GM23338 (cell line): ENCODE measurements at regions not wholly inside any gene's neighbourhood (a gene's known extent, or its start where the extent isn't known, plus 50 kb on each side); places are given as distances from the start of the nearest gene placed in this dataset.

Source experiments
- ATAC-seq: fragments of 200-7000 bp; cut with Tn5 transposase; 3 replicates; pipeline ENCODE4 v1.9.1; 2020
- DNase-seq: peaks from one replicate; pipeline ENCODE4 v3.0.0-alpha.2; 2015; ENCODE audit warnings: low spot score
- H2AFZ ChIP-seq: fragments of 200-600 bp; sonication (generic); 2 replicates; pipeline ENCODE4 v1.8.0; 2016; ENCODE audit warnings: antibody characterized with exemption, mild to moderate bottlenecking, moderate library complexity
- H3F3A ChIP-seq: fragments of 200-600 bp; sonication (generic); replicated peaks from 2 replicates; pipeline ENCODE4 v1.8.0; 2017; ENCODE audit warnings: antibody characterized with exemption, mixed run types, low read depth
- H3K27ac ChIP-seq: fragments of 200-600 bp; sonication (generic); 2 replicates; pipeline ENCODE4 v1.6.1; 2016; ENCODE audit warnings: low read depth
- H3K27me3 ChIP-seq: fragments of 200-600 bp; sonication (generic); 2 replicates; pipeline ENCODE4 v1.8.0; 2016; ENCODE audit warnings: mild to moderate bottlenecking, mixed run types, moderate library complexity; ENCODE audit not compliant: insufficient read depth
- H3K36me3 ChIP-seq: fragments of 200-600 bp; sonication (generic); 2 replicates; pipeline ENCODE4 v1.8.0; 2016; ENCODE audit warnings: mild to moderate bottlenecking; ENCODE audit not compliant: insufficient read depth
- H3K4me1 ChIP-seq: fragments of 200-600 bp; sonication (generic); 2 replicates; pipeline ENCODE4 v1.8.0; 2016; ENCODE audit warnings: mild to moderate bottlenecking, moderate library complexity; ENCODE audit not compliant: insufficient read depth
- H3K4me2 ChIP-seq: fragments of 200-600 bp; sonication (generic); 2 replicates; pipeline ENCODE4 v1.7.1; 2017; ENCODE audit warnings: mixed run types
- H3K4me3 ChIP-seq: fragments of 200-600 bp; sonication (generic); 2 replicates; pipeline ENCODE4 v1.6.1; 2016; ENCODE audit warnings: mixed run types
- H3K79me2 ChIP-seq: fragments of 200-600 bp; sonication (generic); replicated peaks from 2 replicates; pipeline ENCODE4 v1.8.0; 2017; ENCODE audit warnings: mild to moderate bottlenecking; ENCODE audit not compliant: insufficient read depth
- H3K9me2 ChIP-seq: fragments of 200-600 bp; sonication (generic); 2 replicates; pipeline ENCODE4 v1.8.0; 2017; ENCODE audit not compliant: insufficient read depth
- H4K20me1 ChIP-seq: fragments of 200-600 bp; sonication (generic); replicated peaks from 2 replicates; pipeline ENCODE4 v1.8.0; 2017; ENCODE audit warnings: mild to moderate bottlenecking; ENCODE audit not compliant: insufficient read depth
- H3K27ac Mint-ChIP-seq: 2 replicates; pipeline ENCODE4 v1.8.0; 2020; ENCODE audit warnings: inconsistent platforms, mild to moderate bottlenecking, moderate library complexity, mixed read lengths
- H3K27me3 Mint-ChIP-seq: 3 replicates; pipeline ENCODE4 v1.8.0; 2022; ENCODE audit warnings: low read depth, mild to moderate bottlenecking, moderate library complexity, mixed read lengths, inconsistent platforms; ENCODE audit not compliant: insufficient read depth, poor library complexity
- H3K36me3 Mint-ChIP-seq: 3 replicates; pipeline ENCODE4 v1.8.0; 2021; ENCODE audit warnings: low read depth, mild to moderate bottlenecking, inconsistent platforms, moderate library complexity, mixed read lengths
- H3K4me1 Mint-ChIP-seq: 3 replicates; pipeline ENCODE4 v1.8.0; 2020; ENCODE audit warnings: mild to moderate bottlenecking, inconsistent platforms, mixed read lengths
- H3K4me3 Mint-ChIP-seq: 3 replicates; pipeline ENCODE4 v1.8.0; 2021; ENCODE audit warnings: moderate library complexity, mild to moderate bottlenecking, inconsistent platforms, mixed read lengths
- H3K9me3 Mint-ChIP-seq: 3 replicates; pipeline ENCODE4 v1.8.0; 2020; ENCODE audit warnings: moderate library complexity, mild to moderate bottlenecking, inconsistent platforms, mixed read lengths
- CTCF ChIP-seq, 2 experiments: fragments of 200-600 bp in 1 of 2; sonication (generic) in 1 of 2; conservative IDR thresholded peaks; 2 replicates each; pipeline versions ENCODE4 v1.5.1 to v1.6.1; 2016 to 2017; ENCODE audit warnings: antibody characterized with exemption in 2 of 2, low read depth in 2 of 2, mild to moderate bottlenecking in 2 of 2, moderate library complexity in 1 of 2
- EZH2 ChIP-seq: fragments of 200-600 bp; sonication (generic); IDR thresholded peaks from one replicate; pipeline ENCODE4 v1.8.0; 2017; ENCODE audit warnings: antibody characterized with exemption, mild to moderate bottlenecking, low read depth; ENCODE audit not compliant: unreplicated experiment
- EZH2phosphoT487 ChIP-seq: fragments of 200-600 bp; sonication (generic); IDR thresholded peaks from one replicate; pipeline ENCODE4 v1.8.1; 2018; ENCODE audit warnings: antibody characterized with exemption; ENCODE audit not compliant: unreplicated experiment
- JUNB ChIP-seq: IDR thresholded peaks from one replicate; pipeline ENCODE4 v1.6.1; 2016; ENCODE audit warnings: antibody characterized with exemption; ENCODE audit not compliant: unreplicated experiment
- NANOG ChIP-seq: IDR thresholded peaks from 2 replicates; pipeline ENCODE4 v1.6.1; 2016; ENCODE audit warnings: antibody characterized with exemption, borderline replicate concordance
- STAT1 ChIP-seq: IDR thresholded peaks from one replicate; pipeline ENCODE4 v1.6.1; 2016; ENCODE audit warnings: antibody characterized with exemption; ENCODE audit not compliant: unreplicated experiment
- ZNF114 ChIP-seq: fragments of 250-450 bp; sonication (Bioruptor Pico); IDR thresholded peaks from 2 replicates; pipeline ENCODE4 v1.5.0; 2020; ENCODE audit warnings: mild to moderate bottlenecking, moderate library complexity
- ZNF331 ChIP-seq: fragments of 250-450 bp; sonication (Bioruptor Pico); IDR thresholded peaks from 2 replicates; pipeline ENCODE4 v1.5.0; 2020; ENCODE audit warnings: low read depth, mild to moderate bottlenecking, moderate library complexity
- ZNF462 ChIP-seq: fragments of 250-450 bp; sonication (Bioruptor Pico); IDR thresholded peaks from 2 replicates; pipeline ENCODE4 v1.5.0; 2020; ENCODE audit warnings: mild to moderate bottlenecking, moderate library complexity

GRCh38 chr4:186787536-186787935 is 63.9 kb upstream of the FAT1 start:
- H3K27me3 Mint-ChIP-seq, result no peaks in the 10 kb centered on the region
- no peak for DNase-seq
- H3K4me3 Mint-ChIP-seq, result no peak overlapping the region
- Histone ChIP-seq H3K4me3 (no peak overlapping the region), H3K4me1 (no peaks in the 10 kb centered on the region), H3K9me2 (0 out of 2 replicates have a peak, but pooled peaks cover 4% of the 10 kb centered on the region), H4K20me1 (no peaks in the 10 kb centered on the region), H2AFZ (no peak overlapping the region), H3K4me2 (no peak overlapping the region), H3K79me2 (no peaks in the 10 kb centered on the region), H3K36me3 (no peaks in the 10 kb centered on the region), H3K27ac (no peak overlapping the region), H3K27me3 (no peaks in the 10 kb centered on the region), H3F3A (no peaks in the 10 kb centered on the region)
- H3K9me3 Mint-ChIP-seq, result no peaks in the 10 kb centered on the region
- no peak overlapping the region for H3K27ac Mint-ChIP-seq
- ATAC-seq, result no peak
- H3K4me1 Mint-ChIP-seq, result no peaks in the 10 kb centered on the region
- TF ChIP-seq ZNF331 (CRISPR knock-in tag), result no peak
- no peaks in the 10 kb centered on the region for H3K36me3 Mint-ChIP-seq

- Histone ChIP-seq H3K79me2 (no peaks in the 10 kb centered on the region), H3K4me1 (no peaks in the 10 kb centered on the region), H3K36me3 (no peaks in the 10 kb centered on the region), H3K27me3 (no peaks in the 10 kb centered on the region), H3F3A (no peaks in the 10 kb centered on the region), H3K9me2 (0 out of 2 replicates have a peak, but pooled peaks cover 7% of the 10 kb centered on the region), H4K20me1 (no peaks in the 10 kb centered on the region), H3K4me2 (no peak overlapping the region), H2AFZ (no peak overlapping the region), H3K27ac (no peak overlapping the region), H3K4me3 (no peak overlapping the region)
- DNase-seq (no peak), ATAC-seq (no peak)
- no peak overlapping the region for H3K27ac Mint-ChIP-seq
- no peaks in the 10 kb centered on the region for H3K27me3 Mint-ChIP-seq
- no peaks in the 10 kb centered on the region for H3K9me3 Mint-ChIP-seq
- no peaks in the 10 kb centered on the region for H3K36me3 Mint-ChIP-seq
- TF ChIP-seq CTCF (conservative IDR thresholded peaks at IDR 0.05; ENCODE audit: low read depth in 2 of 2) (no peak), EZH2phosphoT487 (no peak), STAT1 (no peak), NANOG (no peak), ZNF114 (CRISPR knock-in tag) (no peak), ZNF462 (CRISPR knock-in tag) (no peak), JUNB (no peak), EZH2 (no peak)
- H3K4me3 Mint-ChIP-seq, result no peak overlapping the region
- H3K4me1 Mint-ChIP-seq, result no peaks in the 10 kb centered on the region
Observed at GRCh38 chr4:186789651-186790050, 66.0 kb upstream of the FAT1 start.
